HCT116 (cell line): ENCODE measurements at regions not wholly inside any gene's neighbourhood (a gene's known extent, or its start where the extent isn't known, plus 50 kb on each side); places are given as distances from the start of the nearest gene placed in this dataset.

Source experiments
- ATAC-seq: fragments of 200-7000 bp; cut with Tn5 transposase; 2 replicates; pipeline ENCODE4 v1.9.1; 2020; ENCODE audit warnings: mild to moderate bottlenecking, moderate library complexity
- BruUV-seq: library from RNA; stranded (reverse); fragments of 400-500 nt; replicated peaks from 2 replicates; lab custom pipeline; 2021; lab: Mats Ljungman, UMichigan
- CTCF ChIA-PET: fragments of 300-600 bp; sonication (Branson Sonifier 250); formaldehyde crosslinking; loops from one replicate; lab custom pipeline; 2021; ENCODE audit warnings: antibody characterized with exemption; lab: Charles Lee
- POLR2A ChIA-PET: fragments of 300-600, 350-600 bp; sonication (Branson Sonifier 250); formaldehyde crosslinking; loops from one replicate; lab custom pipeline; 2021; ENCODE audit warnings: antibody characterized with exemption; lab: Charles Lee
- RAD21 ChIA-PET, 2 experiments: fragments of 300-600 bp; sonication (Branson Sonifier 250); formaldehyde crosslinking; loops; one replicate each; lab custom pipeline; 2023; ENCODE audit warnings: low total read pairs in 2 of 2; ENCODE audit not compliant: uncharacterized antibody in 2 of 2, unreplicated experiment in 2 of 2, low non-redundant PET in 1 of 2; lab: Charles Lee
- DNase-seq: peaks from one replicate; pipeline ENCODE4 v3.0.0-alpha.2; 2010; ENCODE audit warnings: low read depth, low spot score
- H2AFZ ChIP-seq: fragments of 200-600 bp; shearing (Covaris generic), sonication (generic); 2 replicates; pipeline ENCODE4 v1.6.1; 2017; ENCODE audit warnings: low read depth, mixed run types, mixed read lengths, antibody characterized with exemption, low read length; ENCODE audit not compliant: poor library complexity, severe bottlenecking
- H3K27ac ChIP-seq: 2 replicates; pipeline ENCODE4 v1.5.1; 2012; ENCODE audit warnings: low read depth, low read length
- H3K27me3 ChIP-seq: fragments of 200-600 bp; sonication (generic); 2 replicates; pipeline ENCODE4 v1.6.1; 2016; ENCODE audit warnings: mixed run types, low read length, mixed read lengths; ENCODE audit not compliant: insufficient read depth
- H3K36me3 ChIP-seq, 2 experiments: fragments of 200-500 bp in 1 of 2; fragments of 200-600 bp in 1 of 2; sonication (Bioruptor generic) in 1 of 2; sonication (generic) in 1 of 2; 2 replicates each; pipeline versions ENCODE4 v1.5.1 to v1.6.1; 2014 to 2016; ENCODE audit warnings: low read length in 2 of 2, inconsistent platforms in 1 of 2, mixed read lengths in 1 of 2, mixed run types in 1 of 2; ENCODE audit not compliant: insufficient read depth in 2 of 2, control insufficient read depth in 1 of 2
- H3K4me1 ChIP-seq, 2 experiments: fragments of 200-600 bp in 1 of 2; sonication (generic) in 1 of 2; 2 replicates each; pipeline versions ENCODE4 v1.5.1 to v1.6.1; 2012 to 2017; ENCODE audit warnings: low read length in 2 of 2, inconsistent platforms in 1 of 2, mild to moderate bottlenecking in 1 of 2, mixed read lengths in 1 of 2, mixed run types in 1 of 2, moderate library complexity in 1 of 2; ENCODE audit not compliant: insufficient read depth in 2 of 2, control insufficient read depth in 1 of 2
- H3K4me2 ChIP-seq: fragments of 200-600 bp; sonication (generic); 2 replicates; pipeline ENCODE4 v1.6.1; 2017; ENCODE audit warnings: mixed run types, low read length, mixed read lengths
- H3K4me3 ChIP-seq, 2 experiments: fragments of 200-600 bp in 1 of 2; sonication (generic) in 1 of 2; replicated peaks in 1 of 2; 2 replicates each; pipeline ENCODE4 v1.5.1; 2011 to 2016; ENCODE audit warnings: low read length in 2 of 2, control low read depth in 1 of 2, low read depth in 1 of 2, mild to moderate bottlenecking in 1 of 2, mixed read lengths in 1 of 2, mixed run types in 1 of 2
- H3K79me2 ChIP-seq: fragments of 200-600 bp; sonication (generic); 2 replicates; pipeline ENCODE4 v1.6.1; 2017; ENCODE audit warnings: mild to moderate bottlenecking, mixed run types, low read length, moderate library complexity, mixed read lengths; ENCODE audit not compliant: insufficient read depth
- H3K9ac ChIP-seq: fragments of 200-600 bp; sonication (generic); 2 replicates; pipeline ENCODE4 v1.6.1; 2016; ENCODE audit warnings: low read length, mixed read lengths
- H3K9me2 ChIP-seq: fragments of 200-600 bp; sonication (generic), shearing (Covaris generic); 2 replicates; pipeline ENCODE4 v1.6.1; 2017; ENCODE audit warnings: mixed run types, mild to moderate bottlenecking, moderate library complexity; ENCODE audit not compliant: insufficient read depth
- H3K9me3 ChIP-seq, 2 experiments: fragments of 200-500 bp in 1 of 2; fragments of 200-600 bp in 1 of 2; sonication (Bioruptor generic) in 1 of 2; sonication (generic) in 1 of 2; 2 replicates each; pipeline ENCODE4 v1.6.1; 2014 to 2017; ENCODE audit warnings: low read length in 2 of 2, mixed read lengths in 2 of 2, inconsistent platforms in 1 of 2, low read depth in 1 of 2, mild to moderate bottlenecking in 1 of 2, mixed run types in 1 of 2, moderate library complexity in 1 of 2; ENCODE audit not compliant: control insufficient read depth in 1 of 2, insufficient read depth in 1 of 2
- H4K20me1 ChIP-seq: fragments of 200-600 bp; sonication (generic), shearing (Covaris generic); 2 replicates; pipeline ENCODE4 v1.6.1; 2017; ENCODE audit warnings: mixed run types, mild to moderate bottlenecking, moderate library complexity; ENCODE audit not compliant: insufficient read depth
- CBX3 ChIP-seq: IDR thresholded peaks from 2 replicates; pipeline ENCODE4 v1.6.1; 2012; ENCODE audit warnings: low read depth
- CEBPB ChIP-seq: IDR thresholded peaks from 2 replicates; pipeline ENCODE4 v1.6.1; 2012; ENCODE audit warnings: low read depth
- EGR1 ChIP-seq: IDR thresholded peaks from 2 replicates; pipeline ENCODE4 v1.6.1; 2012; ENCODE audit warnings: low read depth
- EZH2 ChIP-seq: fragments of 200-600 bp; sonication (generic); IDR thresholded peaks from 2 replicates; pipeline ENCODE4 v1.6.1; 2017; ENCODE audit warnings: antibody characterized with exemption, mixed run types
- JUND ChIP-seq: IDR thresholded peaks from 2 replicates; pipeline ENCODE4 v1.6.1; 2012
- POLR2A ChIP-seq: IDR thresholded peaks from 2 replicates; pipeline ENCODE4 v1.7.0; 2011; ENCODE audit warnings: borderline replicate concordance; ENCODE audit not compliant: insufficient read depth, insufficient read length; ENCODE audit errors: extremely low read depth
- RAD21 ChIP-seq: IDR thresholded peaks from 2 replicates; pipeline ENCODE4 v1.6.1; 2012; ENCODE audit warnings: low read depth, mild to moderate bottlenecking
- SIN3A ChIP-seq: IDR thresholded peaks from 2 replicates; pipeline ENCODE4 v1.6.1; 2012; ENCODE audit warnings: low read depth
- SP1 ChIP-seq: IDR thresholded peaks from 2 replicates; pipeline ENCODE4 v1.6.1; 2012; ENCODE audit warnings: low read depth
- SRF ChIP-seq: IDR thresholded peaks from 2 replicates; pipeline ENCODE4 v1.6.1; 2012; ENCODE audit warnings: low read depth
- YY1 ChIP-seq: IDR thresholded peaks from 2 replicates; pipeline ENCODE4 v1.6.1; 2011; ENCODE audit warnings: low read length, low read depth, moderate library complexity, mild to moderate bottlenecking; ENCODE audit not compliant: insufficient replicate concordance; ENCODE audit errors: extremely low read depth
- ZFX ChIP-seq: fragments of 450-650 bp; IDR thresholded peaks from 2 replicates; pipeline ENCODE4 v1.6.1; 2017
- ZNF274 ChIP-seq: fragments of 200-500 bp; sonication (Bioruptor generic); IDR thresholded peaks from 2 replicates; pipeline ENCODE4 v1.6.1; 2014; ENCODE audit warnings: mild to moderate bottlenecking, low read depth, low read length, inconsistent platforms
- intact Hi-C: fragments of 100-400 bp; cut with micrococcal nuclease; formaldehyde crosslinking; loops from 2 replicates; pipeline ENCODE4 v1.10.0; 2022
- TF ChIP-seq, protein P1 (sequence below): IDR thresholded peaks from 2 replicates; pipeline ENCODE4 v1.6.1; 2012; ENCODE audit warnings: low read depth
- TF ChIP-seq, protein P2 (sequence below), 3 experiments: fragments of 200-600 bp in 1 of 3; sonication (generic) in 1 of 3; IDR thresholded peaks in 2 of 3; conservative IDR thresholded peaks in 1 of 3; 2 replicates each; pipeline ENCODE4 v1.5.1; 2012 to 2017; ENCODE audit warnings: low read depth in 2 of 3, low read length in 2 of 3, antibody characterized with exemption in 1 of 3, borderline replicate concordance in 1 of 3, control low read depth in 1 of 3, mild to moderate bottlenecking in 1 of 3, mixed read lengths in 1 of 3, mixed run types in 1 of 3, moderate library complexity in 1 of 3; ENCODE audit not compliant: insufficient read depth in 1 of 3
- TF ChIP-seq, protein P3 (sequence below): IDR thresholded peaks from 2 replicates; pipeline ENCODE4 v1.6.1; 2012
- TF ChIP-seq, protein P4 (sequence below): IDR thresholded peaks from 2 replicates; pipeline ENCODE4 v1.6.1; 2012

GRCh38 chr6:140830666-140831065, 1302.1 kb upstream of the GJE1 start:
- intact Hi-C loops, result no loop called here
- no peak overlapping the region for H3K4me3 ChIP-seq
- ChIA-PET CTCF (no interaction called here), RAD21 (no interaction called here), POLR2A (no interaction called here)
- H3K9me3 ChIP-seq, result no peaks in the 10 kb centered on the region
- no peak overlapping the region for H3K27ac ChIP-seq
- no peak for DNase-seq
- no peaks in the 10 kb centered on the region for H4K20me1 ChIP-seq
- no peaks in the 10 kb centered on the region for H3K79me2 ChIP-seq
- no peaks in the 10 kb centered on the region for H3K36me3 ChIP-seq
- no peak overlapping the region for H2AFZ ChIP-seq
- no TSS peak for BruUV-seq
- H3K9me2 ChIP-seq, result no peaks in the 10 kb centered on the region
- no peaks in the 10 kb centered on the region for H3K27me3 ChIP-seq
- no peak for ATAC-seq
- no peak overlapping the region for H3K9ac ChIP-seq
- no peak overlapping the region for H3K4me2 ChIP-seq
- TF ChIP-seq, protein P1, sequence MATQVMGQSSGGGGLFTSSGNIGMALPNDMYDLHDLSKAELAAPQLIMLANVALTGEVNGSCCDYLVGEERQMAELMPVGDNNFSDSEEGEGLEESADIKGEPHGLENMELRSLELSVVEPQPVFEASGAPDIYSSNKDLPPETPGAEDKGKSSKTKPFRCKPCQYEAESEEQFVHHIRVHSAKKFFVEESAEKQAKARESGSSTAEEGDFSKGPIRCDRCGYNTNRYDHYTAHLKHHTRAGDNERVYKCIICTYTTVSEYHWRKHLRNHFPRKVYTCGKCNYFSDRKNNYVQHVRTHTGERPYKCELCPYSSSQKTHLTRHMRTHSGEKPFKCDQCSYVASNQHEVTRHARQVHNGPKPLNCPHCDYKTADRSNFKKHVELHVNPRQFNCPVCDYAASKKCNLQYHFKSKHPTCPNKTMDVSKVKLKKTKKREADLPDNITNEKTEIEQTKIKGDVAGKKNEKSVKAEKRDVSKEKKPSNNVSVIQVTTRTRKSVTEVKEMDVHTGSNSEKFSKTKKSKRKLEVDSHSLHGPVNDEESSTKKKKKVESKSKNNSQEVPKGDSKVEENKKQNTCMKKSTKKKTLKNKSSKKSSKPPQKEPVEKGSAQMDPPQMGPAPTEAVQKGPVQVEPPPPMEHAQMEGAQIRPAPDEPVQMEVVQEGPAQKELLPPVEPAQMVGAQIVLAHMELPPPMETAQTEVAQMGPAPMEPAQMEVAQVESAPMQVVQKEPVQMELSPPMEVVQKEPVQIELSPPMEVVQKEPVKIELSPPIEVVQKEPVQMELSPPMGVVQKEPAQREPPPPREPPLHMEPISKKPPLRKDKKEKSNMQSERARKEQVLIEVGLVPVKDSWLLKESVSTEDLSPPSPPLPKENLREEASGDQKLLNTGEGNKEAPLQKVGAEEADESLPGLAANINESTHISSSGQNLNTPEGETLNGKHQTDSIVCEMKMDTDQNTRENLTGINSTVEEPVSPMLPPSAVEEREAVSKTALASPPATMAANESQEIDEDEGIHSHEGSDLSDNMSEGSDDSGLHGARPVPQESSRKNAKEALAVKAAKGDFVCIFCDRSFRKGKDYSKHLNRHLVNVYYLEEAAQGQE, result no peak
- TF ChIP-seq YY1 (no peak), ZNF274 (no peak), RAD21 (no peak), JUND (no peak), EZH2 (no peak), CBX3 (no peak), SP1 (no peak), ZFX (no peak), SIN3A (no peak), EGR1 (no peak), CEBPB (no peak), SRF (no peak), POLR2A (no peak)
- TF ChIP-seq, protein P2, sequence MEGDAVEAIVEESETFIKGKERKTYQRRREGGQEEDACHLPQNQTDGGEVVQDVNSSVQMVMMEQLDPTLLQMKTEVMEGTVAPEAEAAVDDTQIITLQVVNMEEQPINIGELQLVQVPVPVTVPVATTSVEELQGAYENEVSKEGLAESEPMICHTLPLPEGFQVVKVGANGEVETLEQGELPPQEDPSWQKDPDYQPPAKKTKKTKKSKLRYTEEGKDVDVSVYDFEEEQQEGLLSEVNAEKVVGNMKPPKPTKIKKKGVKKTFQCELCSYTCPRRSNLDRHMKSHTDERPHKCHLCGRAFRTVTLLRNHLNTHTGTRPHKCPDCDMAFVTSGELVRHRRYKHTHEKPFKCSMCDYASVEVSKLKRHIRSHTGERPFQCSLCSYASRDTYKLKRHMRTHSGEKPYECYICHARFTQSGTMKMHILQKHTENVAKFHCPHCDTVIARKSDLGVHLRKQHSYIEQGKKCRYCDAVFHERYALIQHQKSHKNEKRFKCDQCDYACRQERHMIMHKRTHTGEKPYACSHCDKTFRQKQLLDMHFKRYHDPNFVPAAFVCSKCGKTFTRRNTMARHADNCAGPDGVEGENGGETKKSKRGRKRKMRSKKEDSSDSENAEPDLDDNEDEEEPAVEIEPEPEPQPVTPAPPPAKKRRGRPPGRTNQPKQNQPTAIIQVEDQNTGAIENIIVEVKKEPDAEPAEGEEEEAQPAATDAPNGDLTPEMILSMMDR (IDR thresholded peaks at IDR 0.05 in 2 of 3, conservative IDR thresholded peaks at IDR 0.05 in 1 of 3; ENCODE audit: borderline replicate concordance in 1 of 3, insufficient read depth in 1 of 3, low read depth in 2 of 3, low read length in 2 of 3), result no peak
- TF ChIP-seq, protein P3, sequence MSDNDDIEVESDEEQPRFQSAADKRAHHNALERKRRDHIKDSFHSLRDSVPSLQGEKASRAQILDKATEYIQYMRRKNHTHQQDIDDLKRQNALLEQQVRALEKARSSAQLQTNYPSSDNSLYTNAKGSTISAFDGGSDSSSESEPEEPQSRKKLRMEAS, result no peak
- TF ChIP-seq, protein P4, sequence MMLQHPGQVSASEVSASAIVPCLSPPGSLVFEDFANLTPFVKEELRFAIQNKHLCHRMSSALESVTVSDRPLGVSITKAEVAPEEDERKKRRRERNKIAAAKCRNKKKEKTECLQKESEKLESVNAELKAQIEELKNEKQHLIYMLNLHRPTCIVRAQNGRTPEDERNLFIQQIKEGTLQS, result no peak
- no peaks in the 10 kb centered on the region for H3K4me1 ChIP-seq
